GM11168 (cell line): ENCODE measurements at regions not wholly inside any gene's neighbourhood (a gene's known extent, or its start where the extent isn't known, plus 50 kb on each side); places are given as distances from the start of the nearest gene placed in this dataset.
"Not testable (repeated sequence)": the region's sequence is repeated elsewhere in the genome, so short reads cannot be mapped to it uniquely, and the experiment has no call there.

Experiments used
- in situ Hi-C: fragments of 300-500 bp; cut with MboI; formaldehyde crosslinking; loops from one replicate; pipeline ENCODE4 v1.12.0; 2022; ENCODE audit warnings: low sequenced_read_pairs; ENCODE audit not compliant: unreplicated experiment

DNA sequence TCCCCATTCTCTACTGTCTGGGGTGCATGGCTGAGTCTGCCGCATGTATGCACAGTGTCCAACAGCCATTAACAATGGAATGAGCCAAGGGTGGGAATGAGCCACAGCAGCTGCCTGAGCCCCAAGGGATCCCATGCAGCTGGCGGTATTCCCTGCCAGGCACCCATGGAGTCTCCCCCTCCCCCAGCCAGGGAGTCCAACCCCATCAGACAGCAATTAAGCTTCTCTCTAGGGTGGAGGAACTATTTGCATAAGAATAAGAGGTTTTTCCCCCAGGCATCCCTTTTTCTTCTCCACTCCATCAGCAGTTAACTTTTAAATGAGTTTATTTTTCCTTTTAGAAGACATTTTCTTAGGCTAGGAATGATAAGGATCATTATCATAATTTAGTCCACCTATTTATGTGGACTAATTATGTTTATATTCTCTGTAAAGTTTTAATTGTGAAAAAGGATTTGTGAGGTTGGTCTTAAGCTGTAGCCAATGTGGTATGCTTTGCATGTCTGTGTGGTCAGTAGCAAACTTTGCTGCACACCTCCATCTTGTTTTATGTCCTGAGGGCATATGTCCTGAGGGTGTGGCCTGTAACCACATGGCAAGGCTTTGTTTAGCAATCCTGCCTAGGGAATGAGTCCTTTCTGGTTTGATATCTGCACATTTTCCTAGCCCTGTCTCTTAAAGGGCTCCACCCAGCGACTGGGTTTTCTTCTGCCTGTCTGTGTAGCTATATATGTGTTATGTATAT is 158.9 kb upstream of the OLIG3 start:
- in situ Hi-C loops = no loop called here

DNA sequence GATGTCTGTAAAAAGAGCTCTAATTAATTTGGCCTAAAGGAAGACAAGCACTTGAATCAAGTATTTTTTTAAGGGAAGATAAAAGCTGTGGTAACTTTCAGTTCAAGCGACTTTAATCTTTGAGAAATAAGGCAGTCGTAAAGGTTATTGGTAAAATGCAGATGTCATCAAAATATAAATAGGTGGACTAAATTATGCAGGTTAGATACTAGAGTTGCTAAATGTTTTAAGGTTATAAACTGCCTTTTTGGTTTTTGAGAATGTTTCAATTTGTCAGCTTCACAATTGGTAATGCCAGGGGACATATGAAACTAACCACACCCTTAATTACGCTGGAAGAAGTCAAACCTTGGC is 159.5 kb upstream of the OLIG3 start:
- in situ Hi-C loops = no loop called here

- in situ Hi-C loops = no loop called here
These were observed 160.3 kb upstream of the OLIG3 start for GRCh38 chr6:137654365-137654981.

DNA sequence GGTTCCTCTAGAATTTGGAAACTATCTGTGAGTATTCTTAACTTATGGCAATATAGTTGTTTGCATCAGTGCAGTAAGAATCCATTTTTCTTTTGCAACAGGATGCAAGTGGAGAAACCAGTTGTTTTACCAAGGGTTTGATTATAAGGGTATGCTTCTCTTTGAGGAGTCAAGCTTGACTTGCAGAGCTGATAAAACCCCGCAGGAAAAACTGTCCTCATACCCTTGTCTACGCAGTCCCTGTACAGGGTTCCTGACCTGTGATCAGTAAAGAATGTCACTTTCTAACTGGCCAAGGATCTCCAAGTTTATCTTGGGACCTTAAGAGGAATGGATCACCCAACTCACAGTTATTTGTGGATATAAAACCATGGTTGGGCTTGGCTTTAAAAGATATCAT is 161.1 kb upstream of the OLIG3 start:
- in situ Hi-C loops = no loop called here

- in situ Hi-C loops = no loop called here
These were observed 162.5 kb upstream of the OLIG3 start for GRCh38 chr6:137656735-137657134.

- in situ Hi-C loops = no loop called here
These were observed 163.2 kb upstream of the OLIG3 start for GRCh38 chr6:137657351-137657911.

DNA sequence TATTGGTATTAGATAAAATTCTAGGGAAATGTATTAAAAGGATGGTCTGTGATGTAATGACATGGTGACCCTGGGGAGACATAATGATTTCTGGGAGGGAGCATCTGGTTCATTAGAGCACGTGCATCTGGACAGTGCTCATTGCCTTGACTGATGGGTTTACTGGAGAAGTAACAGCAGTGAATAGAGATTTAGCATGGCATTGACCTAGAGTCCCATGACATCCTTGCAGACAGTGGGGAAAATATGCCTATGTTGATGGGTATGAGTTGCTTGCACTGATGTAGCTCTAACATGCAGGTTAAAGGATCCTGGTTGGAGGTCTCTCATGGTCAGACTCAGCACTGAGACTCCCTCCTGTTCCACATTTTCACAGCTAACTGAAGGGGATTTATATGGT is 164.1 kb upstream of the OLIG3 start:
- in situ Hi-C loops = no loop called here

DNA sequence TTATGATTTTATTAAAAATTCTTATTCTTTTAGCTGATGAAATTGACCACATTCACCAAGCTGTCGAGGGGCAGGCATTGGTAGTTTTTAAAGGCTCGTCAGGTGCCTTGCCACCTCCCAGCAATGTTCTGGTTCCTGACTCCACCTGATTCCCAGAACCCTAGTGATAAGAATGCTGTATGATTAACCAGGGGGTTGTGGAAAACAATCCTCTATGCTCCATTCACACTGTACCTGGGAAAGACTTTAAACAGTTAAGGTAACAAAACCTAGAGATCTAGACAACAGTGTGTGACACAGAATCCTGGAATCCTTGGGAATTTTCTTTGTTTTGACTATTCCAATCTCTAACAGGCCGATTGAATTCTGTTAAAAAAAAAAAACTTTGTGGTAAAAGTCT is 165.7 kb upstream of the OLIG3 start:
- in situ Hi-C loops = no loop called here

GRCh38 chr6:137660296-137660731 is 166.1 kb upstream of the OLIG3 start:
- in situ Hi-C loops = no loop called here

- in situ Hi-C loops = no loop called here
These were observed 167.4 kb upstream of the OLIG3 start for GRCh38 chr6:137661601-137662000.

DNA sequence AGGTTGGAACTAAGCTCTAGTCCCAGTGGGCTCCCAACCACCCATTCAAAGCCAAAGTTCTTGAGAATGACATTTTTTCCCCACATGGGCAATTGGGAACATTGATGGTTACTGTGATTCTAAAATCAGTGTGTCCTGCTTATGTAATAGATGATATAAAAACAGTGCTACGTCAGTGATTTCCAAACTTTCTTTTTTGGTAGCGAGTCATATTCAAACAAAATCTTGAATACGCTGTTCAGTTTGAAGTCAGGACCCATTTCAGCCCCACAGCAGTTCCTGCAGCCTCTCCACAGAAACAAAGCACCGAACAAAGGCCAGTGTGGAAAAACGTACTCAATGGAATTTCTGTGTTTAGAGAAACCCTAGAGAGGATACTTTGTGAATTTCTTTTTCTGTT is 170.0 kb upstream of the OLIG3 start:
- in situ Hi-C loops = no loop called here

GRCh38 chr6:137665342-137665934 is 171.2 kb upstream of the OLIG3 start:
- in situ Hi-C loops = no loop called here

GRCh38 chr6:137666202-137666774 is 172.1 kb upstream of the OLIG3 start:
- in situ Hi-C loops = no loop called here

DNA sequence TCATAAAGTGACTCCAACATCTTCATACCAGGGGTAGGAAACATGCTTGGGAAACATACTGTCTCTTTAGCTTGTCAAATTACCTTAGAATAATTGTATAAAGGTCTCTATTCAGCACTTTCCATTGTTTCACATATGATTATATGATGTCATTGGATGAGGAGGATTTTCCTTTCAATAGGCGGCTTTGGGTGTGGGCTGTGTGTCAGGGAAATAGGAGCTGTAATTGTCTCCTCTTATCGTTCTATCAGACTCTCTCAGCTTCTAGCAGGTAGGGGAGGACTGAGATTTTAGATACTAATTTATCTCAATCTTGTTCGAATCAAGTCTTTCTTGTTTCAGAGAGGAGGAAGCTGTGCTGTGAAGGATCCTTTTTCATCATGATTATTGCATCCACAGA is 179.4 kb upstream of the OLIG3 start:
- in situ Hi-C loops = no loop called here

DNA sequence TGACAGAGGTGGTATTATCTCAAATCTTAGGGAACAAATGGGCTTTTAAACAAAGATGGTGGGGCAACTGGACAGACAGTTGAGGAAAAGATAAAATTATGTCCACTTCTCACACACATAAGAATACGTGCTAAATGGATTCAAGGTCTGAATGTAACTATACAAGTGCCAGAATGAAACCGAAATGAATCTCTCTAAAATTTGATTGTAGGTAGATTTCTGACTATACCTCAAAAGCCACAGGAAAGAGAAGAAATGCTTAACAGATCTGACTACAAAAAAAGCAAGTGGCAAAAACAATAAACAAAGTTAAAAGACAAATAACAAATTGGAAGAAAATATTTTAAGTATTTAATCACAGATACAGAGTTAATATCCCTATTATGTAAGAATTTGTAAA is 182.7 kb upstream of the OLIG3 start:
- in situ Hi-C loops = no loop called here

DNA sequence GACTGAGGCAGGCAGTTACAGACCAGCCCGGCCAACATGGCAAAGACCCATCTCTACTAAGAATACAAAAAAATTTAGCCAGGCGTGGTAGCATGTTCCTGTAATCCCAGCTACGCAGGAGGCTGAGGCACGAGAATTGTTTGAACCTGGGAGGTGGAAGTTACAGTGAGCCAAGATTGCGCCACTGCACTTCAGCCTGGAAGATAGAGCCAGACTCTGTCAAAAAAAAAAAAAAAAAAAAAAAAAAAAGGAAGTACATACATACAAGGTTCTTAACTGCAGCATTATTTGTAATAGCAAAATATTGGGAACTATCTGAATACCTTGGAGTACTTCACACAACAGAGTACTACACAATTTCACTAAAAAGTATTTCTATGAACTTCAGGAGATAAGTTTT is 183.5 kb upstream of the OLIG3 start:
- in situ Hi-C loops = no loop called here

GRCh38 chr6:137678451-137678850 is 184.3 kb upstream of the OLIG3 start:
- in situ Hi-C loops = no loop called here

- in situ Hi-C loops = no loop called here
These were observed 186.2 kb upstream of the TNFAIP3 start for GRCh38 chr6:137680705-137681346.

- in situ Hi-C loops = no loop called here
These were observed 185.5 kb upstream of the TNFAIP3 start for GRCh38 chr6:137681445-137682009.

- in situ Hi-C loops = not testable (repeated sequence)
These were observed 184.4 kb upstream of the TNFAIP3 start for GRCh38 chr6:137682658-137683057.
